WERI-Rb-1 (cell line): ENCODE measurements at regions not wholly inside any gene's neighbourhood (a gene's known extent, or its start where the extent isn't known, plus 50 kb on each side); places are given as distances from the start of the nearest gene placed in this dataset.

Source experiments
- DNase-seq: peaks from one replicate; pipeline ENCODE4 v3.0.0-alpha.2; 2020
- H3K27ac ChIP-seq: fragments of 250-450 bp; sonication (Bioruptor Pico); 2 replicates; pipeline ENCODE4 v1.5.1; 2020; ENCODE audit warnings: mild to moderate bottlenecking, moderate library complexity
- H3K27me3 ChIP-seq: fragments of 250-450 bp; sonication (Bioruptor Pico); 2 replicates; pipeline ENCODE4 v1.5.1; 2021; ENCODE audit warnings: mild to moderate bottlenecking, low read depth, moderate library complexity; ENCODE audit not compliant: insufficient read depth, severe bottlenecking
- H3K36me3 ChIP-seq: fragments of 250-450 bp; sonication (Bioruptor Pico); 2 replicates; pipeline ENCODE4 v1.5.1; 2020; ENCODE audit warnings: mild to moderate bottlenecking, moderate library complexity
- H3K4me3 ChIP-seq: 2 replicates; pipeline ENCODE4 v1.5.1; 2011; ENCODE audit warnings: low read depth, mild to moderate bottlenecking, control low read depth, low read length
- H3K9me3 ChIP-seq: fragments of 250-450 bp; sonication (Bioruptor Pico); 2 replicates; pipeline ENCODE4 v1.5.1; 2021; ENCODE audit warnings: mild to moderate bottlenecking, moderate library complexity; ENCODE audit not compliant: severe bottlenecking
- TF ChIP-seq, protein P1 (sequence below): IDR thresholded peaks from 2 replicates; pipeline ENCODE4 v1.5.1; 2011; ENCODE audit warnings: low read depth, mild to moderate bottlenecking, control low read depth, inconsistent platforms, low read length

DNA sequence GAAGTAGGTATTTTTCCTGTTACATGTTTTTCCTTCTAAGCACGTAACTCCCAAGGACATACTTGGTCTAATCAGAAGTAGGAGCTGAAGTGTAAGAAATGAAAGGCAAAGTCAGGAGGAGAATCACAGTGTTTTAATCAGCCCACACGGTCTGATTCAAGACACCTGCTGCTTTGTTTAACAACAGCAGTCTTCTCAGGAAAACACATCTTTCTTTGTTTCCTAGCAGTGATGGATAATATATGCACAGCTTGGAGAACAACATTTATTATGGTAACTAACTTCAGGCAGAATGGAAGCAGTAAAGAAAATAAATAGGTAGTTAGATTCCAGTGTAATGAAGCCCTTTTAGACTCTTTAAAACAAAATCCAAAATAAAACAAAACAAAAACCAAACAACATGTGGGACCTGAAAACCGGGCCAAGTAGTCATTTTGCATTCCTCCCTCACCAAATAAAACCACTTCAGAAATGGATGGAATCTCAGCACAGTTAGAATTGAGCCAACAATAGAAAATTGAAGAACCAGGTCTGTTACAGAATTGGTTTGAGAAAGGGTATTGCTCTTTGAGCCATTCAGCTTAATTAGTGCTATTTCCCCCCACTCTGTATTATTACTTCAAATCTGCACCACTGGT, 61.1 kb upstream of the UGP2 start:
- TF ChIP-seq, protein P1, sequence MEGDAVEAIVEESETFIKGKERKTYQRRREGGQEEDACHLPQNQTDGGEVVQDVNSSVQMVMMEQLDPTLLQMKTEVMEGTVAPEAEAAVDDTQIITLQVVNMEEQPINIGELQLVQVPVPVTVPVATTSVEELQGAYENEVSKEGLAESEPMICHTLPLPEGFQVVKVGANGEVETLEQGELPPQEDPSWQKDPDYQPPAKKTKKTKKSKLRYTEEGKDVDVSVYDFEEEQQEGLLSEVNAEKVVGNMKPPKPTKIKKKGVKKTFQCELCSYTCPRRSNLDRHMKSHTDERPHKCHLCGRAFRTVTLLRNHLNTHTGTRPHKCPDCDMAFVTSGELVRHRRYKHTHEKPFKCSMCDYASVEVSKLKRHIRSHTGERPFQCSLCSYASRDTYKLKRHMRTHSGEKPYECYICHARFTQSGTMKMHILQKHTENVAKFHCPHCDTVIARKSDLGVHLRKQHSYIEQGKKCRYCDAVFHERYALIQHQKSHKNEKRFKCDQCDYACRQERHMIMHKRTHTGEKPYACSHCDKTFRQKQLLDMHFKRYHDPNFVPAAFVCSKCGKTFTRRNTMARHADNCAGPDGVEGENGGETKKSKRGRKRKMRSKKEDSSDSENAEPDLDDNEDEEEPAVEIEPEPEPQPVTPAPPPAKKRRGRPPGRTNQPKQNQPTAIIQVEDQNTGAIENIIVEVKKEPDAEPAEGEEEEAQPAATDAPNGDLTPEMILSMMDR = no peak
- no peak overlapping the region for H3K4me3 ChIP-seq
- no peaks in the 10 kb centered on the region for H3K9me3 ChIP-seq
- no peak for DNase-seq
- no peak overlapping the region for H3K27ac ChIP-seq
- H3K27me3 ChIP-seq = no peaks in the 10 kb centered on the region
- no peaks in the 10 kb centered on the region for H3K36me3 ChIP-seq

DNA sequence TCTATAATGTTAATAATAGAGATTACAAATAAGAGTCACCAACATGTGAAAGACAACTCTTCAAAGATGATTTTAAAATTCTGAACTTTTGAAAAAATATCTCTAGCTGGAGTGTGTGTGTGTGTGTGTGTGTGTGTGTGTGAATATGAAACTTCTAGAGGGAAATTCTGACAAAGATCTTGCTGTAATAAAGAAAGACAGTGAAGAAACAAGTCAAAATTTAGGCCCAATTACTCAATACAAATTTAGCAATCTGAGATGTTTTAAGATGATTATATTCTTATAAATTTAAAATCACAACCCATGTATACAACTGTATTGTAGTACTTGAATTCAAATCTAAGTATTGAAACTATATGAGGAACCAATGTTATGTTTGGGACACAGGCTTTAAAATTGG, 57.2 kb upstream of the UGP2 start:
- Histone ChIP-seq H3K4me3 (no peak overlapping the region), H3K9me3 (no peaks in the 10 kb centered on the region)

DNA sequence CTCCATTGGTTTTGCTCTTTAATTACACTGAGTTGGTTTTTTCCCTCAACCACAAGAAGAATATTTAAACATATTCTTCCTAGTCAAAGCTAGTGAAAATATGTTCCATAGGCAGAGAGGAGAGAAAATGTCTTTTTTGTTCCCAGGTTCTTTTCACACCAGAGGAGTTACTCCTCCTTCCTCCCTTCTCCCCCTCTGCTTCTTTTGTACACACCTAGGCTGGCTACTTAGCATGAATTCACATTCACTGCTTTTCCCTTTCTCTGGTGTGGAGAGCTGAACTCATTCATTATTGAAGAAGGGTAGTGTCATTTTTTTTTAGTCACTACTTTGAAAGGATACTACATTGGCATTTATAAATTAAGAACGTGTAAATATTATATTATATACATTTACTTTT, 56.6 kb upstream of the UGP2 start:
- Histone ChIP-seq H3K9me3 (no peaks in the 10 kb centered on the region), H3K4me3 (no peak overlapping the region), H3K27me3 (no peaks in the 10 kb centered on the region), H3K36me3 (no peaks in the 10 kb centered on the region), H3K27ac (no peak overlapping the region)
- TF ChIP-seq, protein P1 = no peak
- DNase-seq = no peak

More for the DNA sequence above, 57.2 kb upstream of the UGP2 start:
- TF ChIP-seq, protein P1 = no peak
- DNase-seq = no peak
- H3K36me3 ChIP-seq = no peaks in the 10 kb centered on the region
- H3K27me3 ChIP-seq = no peaks in the 10 kb centered on the region
- H3K27ac ChIP-seq = no peak overlapping the region

DNA sequence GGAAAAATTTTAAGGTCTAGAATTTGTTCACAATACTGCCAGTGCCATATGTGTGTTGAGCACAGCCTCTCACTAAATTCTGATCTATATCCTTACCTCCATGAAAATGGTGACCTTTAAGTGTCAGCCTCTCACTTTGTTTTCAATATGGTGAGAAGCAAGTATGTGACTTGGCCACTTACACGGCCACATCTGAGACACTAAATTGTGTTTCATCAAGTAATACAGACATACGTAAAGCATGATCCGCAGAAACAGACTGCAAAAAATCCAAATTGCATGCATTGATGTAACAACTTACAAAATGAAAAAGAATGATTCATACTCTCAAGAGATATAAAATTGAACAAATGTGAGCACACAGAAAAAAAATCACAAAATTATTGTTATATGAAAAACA, 55.2 kb upstream of the UGP2 start:
- TF ChIP-seq, protein P1 = no peak
- no peaks in the 10 kb centered on the region for H3K9me3 ChIP-seq
- no peaks in the 10 kb centered on the region for H3K36me3 ChIP-seq
- DNase-seq = no peak
- no peak overlapping the region for H3K27ac ChIP-seq
- no peak overlapping the region for H3K4me3 ChIP-seq
- no peaks in the 10 kb centered on the region for H3K27me3 ChIP-seq

DNA sequence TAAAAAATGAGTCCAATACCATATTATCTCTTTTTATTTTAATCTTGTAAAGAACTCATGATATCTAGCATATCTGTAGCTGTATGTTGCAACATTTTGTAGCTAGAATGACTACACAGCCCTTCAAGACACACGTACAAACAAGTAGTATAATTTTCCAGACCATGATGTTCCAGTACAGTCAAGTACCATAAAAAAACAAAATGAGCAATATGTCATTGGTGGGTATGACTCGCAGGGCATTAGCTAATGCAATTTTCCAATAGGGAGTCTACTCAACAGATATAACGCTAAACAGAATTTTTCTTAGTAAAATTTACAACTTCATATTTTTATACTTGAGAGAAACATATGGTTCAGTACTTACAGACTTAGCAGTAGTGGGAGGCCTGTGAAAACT, 53.6 kb upstream of the UGP2 start:
- Histone ChIP-seq H3K4me3 (no peak overlapping the region), H3K9me3 (no peaks in the 10 kb centered on the region), H3K27ac (no peak overlapping the region), H3K27me3 (no peaks in the 10 kb centered on the region), H3K36me3 (no peaks in the 10 kb centered on the region)
- TF ChIP-seq, protein P1 = no peak
- DNase-seq = no peak
